NCI-H2196 treated with DMSO at 0.1 percent for 48 hours (cell line): ENCODE measurements at regions not wholly inside any gene's neighbourhood (a gene's known extent, or its start where the extent isn't known, plus 50 kb on each side); places are given as distances from the start of the nearest gene placed in this dataset.

Experiments
- DNase-seq: peaks from one replicate; lab custom pipeline; 2025; ENCODE audit not compliant: unreplicated experiment; lab: John Stamatoyannopoulos, UW

- DNase-seq: no peak
These were observed 319.1 kb upstream of the MEX3C start for GRCh38 chr18:51516478-51517038.

GRCh38 chr18:51519571-51519970 is 322.1 kb upstream of the MEX3C start:
- DNase-seq: no peak

- no peak for DNase-seq
These were observed 323.2 kb upstream of the MEX3C start for GRCh38 chr18:51520676-51521180.

- DNase-seq: no peak
These were observed 324.9 kb upstream of the MEX3C start for GRCh38 chr18:51522338-51522737.

- no peak for DNase-seq
These were observed 325.3 kb upstream of the MEX3C start for GRCh38 chr18:51522821-51523220.

- no peak for DNase-seq
These were observed 326.2 kb upstream of the MEX3C start for GRCh38 chr18:51523671-51524070.

- DNase-seq: no peak
These were observed 328.2 kb upstream of the MEX3C start for GRCh38 chr18:51525453-51526225.

- DNase-seq: no peak
These were observed 330.3 kb upstream of the MEX3C start for GRCh38 chr18:51527826-51528225.

GRCh38 chr18:51531501-51531900 is 334.0 kb upstream of the MEX3C start:
- DNase-seq: no peak

GRCh38 chr18:51537487-51537886 is 340.0 kb upstream of the MEX3C start:
- peak; percentile 3 for DNase-seq

- DNase-seq: no peak
These were observed 343.1 kb upstream of the MEX3C start for GRCh38 chr18:51540562-51540961.

GRCh38 chr18:51541230-51541629 is 343.7 kb upstream of the MEX3C start:
- DNase-seq: no peak

GRCh38 chr18:51543658-51544155 is 346.2 kb upstream of the MEX3C start:
- DNase-seq: no peak

- no peak for DNase-seq
These were observed 348.0 kb upstream of the MEX3C start for GRCh38 chr18:51545446-51545845.

- no peak for DNase-seq
These were observed 361.9 kb upstream of the MEX3C start for GRCh38 chr18:51559198-51559901.

- DNase-seq: no peak
These were observed 362.4 kb upstream of the MEX3C start for GRCh38 chr18:51559902-51560287.

GRCh38 chr18:51561821-51562220 is 364.3 kb upstream of the MEX3C start:
- DNase-seq: no peak

GRCh38 chr18:51562866-51563265 is 365.4 kb upstream of the MEX3C start:
- DNase-seq: no peak

GRCh38 chr18:51563396-51563795 is 365.9 kb upstream of the MEX3C start:
- no peak for DNase-seq

GRCh38 chr18:51568151-51568550 is 370.7 kb upstream of the MEX3C start:
- DNase-seq: no peak

- DNase-seq: no peak
These were observed 371.7 kb upstream of the MEX3C start for GRCh38 chr18:51569153-51569552.

GRCh38 chr18:51569561-51569960 is 372.1 kb upstream of the MEX3C start:
- DNase-seq: no peak
